ENCODE measurements at regions not wholly inside any gene's neighbourhood (a gene's known extent, or its start where the extent isn't known, plus 50 kb on each side); places are given as distances from the start of the nearest gene placed in this dataset.

DNA sequence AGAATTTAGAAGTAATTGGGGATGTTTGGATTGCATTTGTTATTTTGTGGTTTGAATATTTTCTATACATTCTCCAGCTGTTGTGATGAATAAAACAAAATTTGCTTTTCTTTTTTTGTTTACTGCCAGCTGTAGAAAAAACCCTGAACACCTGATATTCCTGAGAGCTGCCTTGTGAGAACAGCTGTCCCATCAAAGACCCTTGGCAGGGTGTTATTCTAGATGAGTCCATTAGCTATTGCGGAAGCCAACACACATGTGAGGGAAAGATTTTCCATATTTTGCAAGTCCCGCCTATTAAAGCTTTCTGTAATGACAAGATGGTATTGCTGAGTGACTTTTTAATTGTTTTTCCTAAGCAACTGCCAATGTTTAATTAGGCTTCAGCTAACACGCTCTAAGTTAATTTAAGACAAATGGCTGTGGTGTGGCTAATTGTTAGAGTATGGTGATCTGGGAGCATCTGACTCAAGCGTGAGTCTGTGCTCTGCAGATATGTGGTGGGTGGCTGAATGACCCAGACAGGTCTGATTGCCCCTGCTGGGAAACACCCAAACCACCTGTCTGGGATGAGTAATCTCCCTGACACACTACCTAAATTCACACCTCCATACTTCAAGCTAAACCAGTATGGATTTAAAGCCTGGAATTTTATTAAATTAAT, 86.5 kb upstream of the PRLR start:
- no peak for TF ChIP-seq POLR2AphosphoS5 (IDR thresholded peaks at IDR 0.05)
- no peak for TF ChIP-seq POLR2A (IDR thresholded peaks at IDR 0.05)
- TF ChIP-seq, protein P1, sequence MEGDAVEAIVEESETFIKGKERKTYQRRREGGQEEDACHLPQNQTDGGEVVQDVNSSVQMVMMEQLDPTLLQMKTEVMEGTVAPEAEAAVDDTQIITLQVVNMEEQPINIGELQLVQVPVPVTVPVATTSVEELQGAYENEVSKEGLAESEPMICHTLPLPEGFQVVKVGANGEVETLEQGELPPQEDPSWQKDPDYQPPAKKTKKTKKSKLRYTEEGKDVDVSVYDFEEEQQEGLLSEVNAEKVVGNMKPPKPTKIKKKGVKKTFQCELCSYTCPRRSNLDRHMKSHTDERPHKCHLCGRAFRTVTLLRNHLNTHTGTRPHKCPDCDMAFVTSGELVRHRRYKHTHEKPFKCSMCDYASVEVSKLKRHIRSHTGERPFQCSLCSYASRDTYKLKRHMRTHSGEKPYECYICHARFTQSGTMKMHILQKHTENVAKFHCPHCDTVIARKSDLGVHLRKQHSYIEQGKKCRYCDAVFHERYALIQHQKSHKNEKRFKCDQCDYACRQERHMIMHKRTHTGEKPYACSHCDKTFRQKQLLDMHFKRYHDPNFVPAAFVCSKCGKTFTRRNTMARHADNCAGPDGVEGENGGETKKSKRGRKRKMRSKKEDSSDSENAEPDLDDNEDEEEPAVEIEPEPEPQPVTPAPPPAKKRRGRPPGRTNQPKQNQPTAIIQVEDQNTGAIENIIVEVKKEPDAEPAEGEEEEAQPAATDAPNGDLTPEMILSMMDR (IDR thresholded peaks at IDR 0.05 in 8 of 11, conservative IDR thresholded peaks at IDR 0.05 in 3 of 11), result no peak

Data from spleen (tissue), 7 donors.